ENCODE measurements at regions not wholly inside any gene's neighbourhood (a gene's known extent, or its start where the extent isn't known, plus 50 kb on each side); places are given as distances from the start of the nearest gene placed in this dataset.

GRCh38 chr1:170376801-170377385, 155.1 kb upstream of the GORAB start:
- TF ChIP-seq POLR2A (IDR thresholded peaks at IDR 0.05) (no peak), CTCF (IDR thresholded peaks at IDR 0.05) (no peak)

Measured in Peyer's patch (tissue), 4 donors.